ENCODE measurements at regions not wholly inside any gene's neighbourhood (a gene's known extent, or its start where the extent isn't known, plus 50 kb on each side); places are given as distances from the start of the nearest gene placed in this dataset.

GRCh38 chr10:21167288-21168010, 270.3 kb upstream of the NEBL start:
- intact Hi-C loops (cut with DNase I): no loop called here
- Histone ChIP-seq H3K36me3 (ENCODE audit: control insufficient read depth in 2 of 3, insufficient read depth in 3 of 3, low read length in 3 of 3) (peaks cover 0 to 4% (median 0%) of the 10 kb centered on the region in 3 donors), H3K9ac (ENCODE audit: low read length in 3 of 3) (peak overlapping the region in 2 of 3 donors; percentile 17 to 48), H3K27me3 (ENCODE audit: control insufficient read depth, insufficient read depth, low read length) (no peaks in the 10 kb centered on the region), H3K9me3 (ENCODE audit: control insufficient read depth in 2 of 3, insufficient read depth in 1 of 3, low read length in 3 of 3) (no peaks in the 10 kb centered on the region), H3K4me3 (ENCODE audit: low read length in 3 of 3) (peak overlapping the region in 2 of 3 donors; percentile 39 to 48), H3K27ac (ENCODE audit: low read depth in 2 of 2, low read length in 2 of 2) (peak overlapping the region; percentile 75 to 86), H3K4me1 (ENCODE audit: control insufficient read depth in 2 of 3, insufficient read depth in 2 of 3, low read depth in 1 of 3, low read length in 3 of 3) (peaks cover 0 to 3% (median under 1%) of the 10 kb centered on the region in 3 donors)
- DNase-seq: no peak
- no peak for TF ChIP-seq CTCF (IDR thresholded peaks at IDR 0.05; ENCODE audit: borderline replicate concordance, extremely low read depth, insufficient read depth)
- FAIRE-seq: no peak

GRCh38 chr10:21166557-21167287, 269.6 kb upstream of the NEBL start:
- Histone ChIP-seq H3K27ac (ENCODE audit: low read depth in 2 of 2, low read length in 2 of 2) (peak overlapping the region; percentile 75 to 86), H3K27me3 (ENCODE audit: control insufficient read depth, insufficient read depth, low read length) (no peaks in the 10 kb centered on the region), H3K9me3 (ENCODE audit: control insufficient read depth in 2 of 3, insufficient read depth in 1 of 3, low read length in 3 of 3) (no peaks in the 10 kb centered on the region), H3K36me3 (ENCODE audit: control insufficient read depth in 2 of 3, insufficient read depth in 3 of 3, low read length in 3 of 3) (peaks cover 0 to 3% (median 0%) of the 10 kb centered on the region in 3 donors), H3K4me1 (ENCODE audit: control insufficient read depth in 2 of 3, insufficient read depth in 2 of 3, low read depth in 1 of 3, low read length in 3 of 3) (peaks cover 0 to 4% (median 3%) of the 10 kb centered on the region in 3 donors), H3K4me3 (ENCODE audit: low read length in 3 of 3) (peak overlapping the region in 2 of 3 donors; percentile 39 to 48), H3K9ac (ENCODE audit: low read length in 3 of 3) (peak overlapping the region in 2 of 3 donors; percentile 17 to 48)
- no peak for FAIRE-seq
- intact Hi-C loops (cut with DNase I): no loop called here
- TF ChIP-seq CTCF (IDR thresholded peaks at IDR 0.05; ENCODE audit: borderline replicate concordance, extremely low read depth, insufficient read depth): no peak
- DNase-seq: peak in 3 of 5 donors; percentile 51 to 67 (median 56)

- intact Hi-C loops (cut with DNase I): no loop called here
- no peak overlapping the region for H3K9ac ChIP-seq (ENCODE audit: low read length in 3 of 3)
- no peak for TF ChIP-seq CTCF (IDR thresholded peaks at IDR 0.05; ENCODE audit: borderline replicate concordance, extremely low read depth, insufficient read depth)
- no peaks in the 10 kb centered on the region for H3K9me3 ChIP-seq (ENCODE audit: control insufficient read depth in 2 of 3, insufficient read depth in 1 of 3, low read length in 3 of 3)
- peak overlapping the region in 1 of 2 donors; percentile 48 for H3K27ac ChIP-seq (ENCODE audit: low read depth in 2 of 2, low read length in 2 of 2)
- no peak for DNase-seq
- H3K4me1 ChIP-seq (ENCODE audit: control insufficient read depth in 2 of 3, insufficient read depth in 2 of 3, low read depth in 1 of 3, low read length in 3 of 3): peaks cover 0 to 4% (median 3%) of the 10 kb centered on the region in 3 donors
- no peak overlapping the region for H3K4me3 ChIP-seq (ENCODE audit: low read length in 3 of 3)
- no peaks in the 10 kb centered on the region for H3K36me3 ChIP-seq (ENCODE audit: control insufficient read depth in 2 of 3, insufficient read depth in 3 of 3, low read length in 3 of 3)
- FAIRE-seq: no peak
- no peaks in the 10 kb centered on the region for H3K27me3 ChIP-seq (ENCODE audit: control insufficient read depth, insufficient read depth, low read length)
Measured at GRCh38 chr10:21165489-21165888, 268.4 kb upstream of the NEBL start.
